ENCODE measurements at regions not wholly inside any gene's neighbourhood (a gene's known extent, or its start where the extent isn't known, plus 50 kb on each side); places are given as distances from the start of the nearest gene placed in this dataset.

- TF ChIP-seq, protein P1, sequence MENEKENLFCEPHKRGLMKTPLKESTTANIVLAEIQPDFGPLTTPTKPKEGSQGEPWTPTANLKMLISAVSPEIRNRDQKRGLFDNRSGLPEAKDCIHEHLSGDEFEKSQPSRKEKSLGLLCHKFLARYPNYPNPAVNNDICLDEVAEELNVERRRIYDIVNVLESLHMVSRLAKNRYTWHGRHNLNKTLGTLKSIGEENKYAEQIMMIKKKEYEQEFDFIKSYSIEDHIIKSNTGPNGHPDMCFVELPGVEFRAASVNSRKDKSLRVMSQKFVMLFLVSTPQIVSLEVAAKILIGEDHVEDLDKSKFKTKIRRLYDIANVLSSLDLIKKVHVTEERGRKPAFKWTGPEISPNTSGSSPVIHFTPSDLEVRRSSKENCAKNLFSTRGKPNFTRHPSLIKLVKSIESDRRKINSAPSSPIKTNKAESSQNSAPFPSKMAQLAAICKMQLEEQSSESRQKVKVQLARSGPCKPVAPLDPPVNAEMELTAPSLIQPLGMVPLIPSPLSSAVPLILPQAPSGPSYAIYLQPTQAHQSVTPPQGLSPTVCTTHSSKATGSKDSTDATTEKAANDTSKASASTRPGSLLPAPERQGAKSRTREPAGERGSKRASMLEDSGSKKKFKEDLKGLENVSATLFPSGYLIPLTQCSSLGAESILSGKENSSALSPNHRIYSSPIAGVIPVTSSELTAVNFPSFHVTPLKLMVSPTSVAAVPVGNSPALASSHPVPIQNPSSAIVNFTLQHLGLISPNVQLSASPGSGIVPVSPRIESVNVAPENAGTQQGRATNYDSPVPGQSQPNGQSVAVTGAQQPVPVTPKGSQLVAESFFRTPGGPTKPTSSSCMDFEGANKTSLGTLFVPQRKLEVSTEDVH (IDR thresholded peaks at IDR 0.05; ENCODE audit: low read depth, partially characterized antibody) = no peak
- TF ChIP-seq YY1 (IDR thresholded peaks at IDR 0.05; ENCODE audit: low read depth, low read length) (no peak), CBX3 (IDR thresholded peaks at IDR 0.05; ENCODE audit: borderline replicate concordance, low read depth) (no peak), POU2F2 (IDR thresholded peaks at IDR 0.05; ENCODE audit: borderline replicate concordance, low read depth, low read length) (no peak), HSF1 (IDR thresholded peaks at IDR 0.05; ENCODE audit: low read depth, low read length) (no peak), ZNF274 (IDR thresholded peaks at IDR 0.05; ENCODE audit: insufficient read depth, insufficient read length) (no peak), EGR1 (IDR thresholded peaks at IDR 0.05; ENCODE audit: borderline replicate concordance in 1 of 2, low read depth in 2 of 2, low read length in 2 of 2) (no peak)
- TF ChIP-seq, protein P2, sequence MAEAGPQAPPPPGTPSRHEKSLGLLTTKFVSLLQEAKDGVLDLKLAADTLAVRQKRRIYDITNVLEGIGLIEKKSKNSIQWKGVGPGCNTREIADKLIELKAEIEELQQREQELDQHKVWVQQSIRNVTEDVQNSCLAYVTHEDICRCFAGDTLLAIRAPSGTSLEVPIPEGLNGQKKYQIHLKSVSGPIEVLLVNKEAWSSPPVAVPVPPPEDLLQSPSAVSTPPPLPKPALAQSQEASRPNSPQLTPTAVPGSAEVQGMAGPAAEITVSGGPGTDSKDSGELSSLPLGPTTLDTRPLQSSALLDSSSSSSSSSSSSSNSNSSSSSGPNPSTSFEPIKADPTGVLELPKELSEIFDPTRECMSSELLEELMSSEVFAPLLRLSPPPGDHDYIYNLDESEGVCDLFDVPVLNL (IDR thresholded peaks at IDR 0.05; ENCODE audit: low read depth, low read length) = no peak
These were observed 949.5 kb upstream of the ADGRL3 start (continued) for GRCh38 chr4:60250657-60251056.

GRCh38 chr4:60259781-60260180, 940.3 kb upstream of the ADGRL3 start:
- H4K20me1 ChIP-seq (ENCODE audit: control insufficient read depth, insufficient read depth) = no peaks in the 10 kb centered on the region
- BruUV-seq (replicated peaks) = no TSS peak
- no peaks in the 10 kb centered on the region for H3K27me3 ChIP-seq (replicated peaks in 1 of 2; ENCODE audit: control insufficient read depth in 2 of 2, insufficient read depth in 2 of 2, low read length in 1 of 2)
- no peak for ATAC-seq
- H3K79me2 ChIP-seq (ENCODE audit: control insufficient read depth, insufficient read depth, low read length) = no peaks in the 10 kb centered on the region
- no peak overlapping the region for H3K4me3 ChIP-seq
- H3K4me2 ChIP-seq (ENCODE audit: control insufficient read depth, insufficient read depth) = no peak overlapping the region
- no peaks in the 10 kb centered on the region for H3K4me1 ChIP-seq (ENCODE audit: control insufficient read depth, insufficient read depth, low read length)
- ChIA-PET SMC1A (ENCODE audit: uncharacterized antibody, unreplicated experiment) (no interaction called here), CTCF (no interaction called here), RAD21 (ENCODE audit: unreplicated experiment) (no interaction called here), POLR2A (no interaction called here)
- no peak overlapping the region for H3K27ac ChIP-seq (ENCODE audit: control insufficient read depth, insufficient read depth)
- TF ChIP-seq CHD2 (IDR thresholded peaks at IDR 0.05; ENCODE audit: borderline replicate concordance, low read depth, low read length) (no peak), HDAC2 (IDR thresholded peaks at IDR 0.05) (no peak), IKZF1 (conservative IDR thresholded peaks at IDR 0.05) (no peak), ZNF622 (IDR thresholded peaks at IDR 0.05) (no peak), NRF1 (conservative IDR thresholded peaks at IDR 0.05; ENCODE audit: low read depth, low read length) (no peak), SMC3 (IDR thresholded peaks at IDR 0.05; ENCODE audit: borderline replicate concordance, low read length) (no peak), IKZF2 (IDR thresholded peaks at IDR 0.05) (no peak)
- H2AFZ ChIP-seq (ENCODE audit: control insufficient read depth, low read depth, low read length) = no peak overlapping the region
- WGBS (ENCODE audit: insufficient coverage, insufficient replicate concordance, low lambda C conversion rate, missing lambda C conversion rate) = 32% methylated on average over 5 of the region's 5 CpGs
- no peak for DNase-seq (ENCODE audit: low read depth, low spot score)
- in situ Hi-C loops (cut with MboI) (no loop called here), intact Hi-C loops (cut with micrococcal nuclease; ENCODE audit: unreplicated experiment) (no loop called here)
- no peak for FAIRE-seq
- no peaks in the 10 kb centered on the region for H3K36me3 ChIP-seq (ENCODE audit: control insufficient read depth in 2 of 2, insufficient read depth in 2 of 2, low read length in 1 of 2)
- no peaks in the 10 kb centered on the region for H3K9me3 ChIP-seq (replicated peaks; ENCODE audit: control insufficient read depth, insufficient read depth, low read length)
- H3K9ac ChIP-seq (ENCODE audit: control insufficient read depth, insufficient read depth, low read length) = no peak overlapping the region

Data from GM12878 (cell line).